Endothelial cell of umbilical vein (primary cell): ENCODE measurements at regions not wholly inside any gene's neighbourhood (a gene's known extent, or its start where the extent isn't known, plus 50 kb on each side); places are given as distances from the start of the nearest gene placed in this dataset.

Experiments used
- BruUV-seq: library from RNA; stranded (reverse); fragments of 400-500 nt; replicated peaks from 2 replicates; lab custom pipeline; 2021; lab: Mats Ljungman, UMichigan
- CTCF ChIA-PET: fragments of 300-600, 350-600 bp; sonication (Branson Sonifier 250); formaldehyde crosslinking; loops from one replicate; lab custom pipeline; 2021; ENCODE audit warnings: antibody characterized with exemption, inconsistent platforms; lab: Charles Lee
- POLR2A ChIA-PET: fragments of 300-600, 350-600 bp; sonication (Branson Sonifier 250); formaldehyde crosslinking; loops from one replicate; lab custom pipeline; 2021; ENCODE audit warnings: antibody characterized with exemption, inconsistent platforms; lab: Charles Lee
- DNase-seq: peaks from one replicate; pipeline ENCODE4 v3.0.0-alpha.2; 2011; ENCODE audit warnings: low read depth, low spot score
- FAIRE-seq: peaks from 2 replicates; lab custom pipeline; 2011; peaks lifted over from hg19 to GRCh38; lab: Jason Lieb, UNC
- H2AFZ ChIP-seq: 2 replicates; pipeline ENCODE4 v1.6.0; 2012; ENCODE audit warnings: low read depth, low read length, control low read depth, inconsistent platforms
- H3K27ac ChIP-seq: 2 replicates; pipeline ENCODE4 v1.5.1; 2011; ENCODE audit warnings: low read depth, mild to moderate bottlenecking, control low read depth, low read length, moderate library complexity; ENCODE audit not compliant: insufficient read depth
- H3K27me3 ChIP-seq, 2 experiments: 2 replicates each; pipeline versions ENCODE4 v1.6.0 to v1.6.1; 2011; ENCODE audit warnings: low read length in 2 of 2, mixed read lengths in 1 of 2; ENCODE audit not compliant: control insufficient read depth in 2 of 2, insufficient read depth in 2 of 2
- H3K36me3 ChIP-seq, 2 experiments: 2 replicates in 1 of 2; 3 replicates in 1 of 2; pipeline ENCODE4 v1.5.1; 2011; ENCODE audit warnings: low read length in 2 of 2, mild to moderate bottlenecking in 1 of 2, moderate library complexity in 1 of 2; ENCODE audit not compliant: control insufficient read depth in 2 of 2, insufficient read depth in 2 of 2; ENCODE audit errors: extremely low read depth in 1 of 2
- H3K4me1 ChIP-seq: 3 replicates; pipeline ENCODE4 v1.5.1; 2011; ENCODE audit warnings: mild to moderate bottlenecking, low read length; ENCODE audit not compliant: control insufficient read depth, insufficient read depth; ENCODE audit errors: extremely low read depth
- H3K4me2 ChIP-seq: 2 replicates; pipeline ENCODE4 v1.6.1; 2011; ENCODE audit warnings: low read length, control low read depth, mixed read lengths; ENCODE audit not compliant: insufficient read depth
- H3K4me3 ChIP-seq, 3 experiments: fragments of 200-600 bp in 1 of 3; sonication (generic), shearing (Covaris generic) in 1 of 3; replicated peaks in 1 of 3; 2 replicates each; pipeline ENCODE4 v1.5.1; 2011 to 2016; ENCODE audit warnings: control low read depth in 3 of 3, low read length in 3 of 3, mild to moderate bottlenecking in 2 of 3, inconsistent platforms in 1 of 3, low read depth in 1 of 3, moderate library complexity in 1 of 3; ENCODE audit not compliant: insufficient read depth in 1 of 3
- H3K79me2 ChIP-seq: 2 replicates; pipeline ENCODE4 v1.6.0; 2012; ENCODE audit warnings: low read length, inconsistent platforms; ENCODE audit not compliant: control insufficient read depth, insufficient read depth
- H3K9ac ChIP-seq: replicated peaks from 2 replicates; pipeline ENCODE3; 2011; ENCODE audit warnings: low read length, control low read depth; ENCODE audit not compliant: insufficient read depth; ENCODE audit errors: extremely low read depth
- H3K9me1 ChIP-seq: replicated peaks from 3 replicates; pipeline ENCODE4 v1.6.0; 2011; ENCODE audit warnings: mild to moderate bottlenecking, low read length; ENCODE audit not compliant: control insufficient read depth, insufficient read depth; ENCODE audit errors: extremely low read depth
- H3K9me3 ChIP-seq: replicated peaks from 2 replicates; pipeline ENCODE4 v1.5.1; 2012; ENCODE audit warnings: low read length, inconsistent platforms; ENCODE audit not compliant: control insufficient read depth, insufficient read depth
- H4K20me1 ChIP-seq: replicated peaks from 2 replicates; pipeline ENCODE3; 2011; ENCODE audit warnings: mild to moderate bottlenecking, low read length; ENCODE audit not compliant: control insufficient read depth, insufficient read depth; ENCODE audit errors: extremely low read depth
- CTCF ChIP-seq, 2 donors: IDR thresholded peaks; 1 replicate in 1 of 2; 2 replicates in 1 of 2; pipeline ENCODE4 v1.5.1; 2011; ENCODE audit warnings: low read length in 2 of 2, mild to moderate bottlenecking in 2 of 2, moderate library complexity in 2 of 2, control low read depth in 1 of 2, inconsistent platforms in 1 of 2, low read depth in 1 of 2; ENCODE audit not compliant: insufficient read depth in 1 of 2; ENCODE audit errors: extremely low read depth in 1 of 2
- EZH2 ChIP-seq: IDR thresholded peaks from 2 replicates; pipeline ENCODE4 v1.6.1; 2012; ENCODE audit warnings: borderline replicate concordance, low read depth, mild to moderate bottlenecking, moderate library complexity, low read length, inconsistent platforms; ENCODE audit not compliant: severe bottlenecking
- FOS ChIP-seq: IDR thresholded peaks from 2 replicates; pipeline ENCODE4 v1.6.1; 2011; ENCODE audit warnings: mild to moderate bottlenecking, low read length, moderate library complexity, borderline replicate concordance; ENCODE audit not compliant: insufficient read depth
- GATA2 ChIP-seq: IDR thresholded peaks from 2 replicates; pipeline ENCODE4 v1.7.0; 2011; ENCODE audit warnings: low read depth, mild to moderate bottlenecking, moderate library complexity, mixed read lengths, low read length; ENCODE audit not compliant: insufficient read length, insufficient read depth
- JUN ChIP-seq: IDR thresholded peaks from 2 replicates; pipeline ENCODE4 v1.6.1; 2011; ENCODE audit warnings: borderline replicate concordance, low read depth; ENCODE audit not compliant: insufficient read length, insufficient read depth
- MAX ChIP-seq: IDR thresholded peaks from 2 replicates; pipeline ENCODE4 v1.6.1; 2011; ENCODE audit not compliant: insufficient read depth, insufficient read length
- MYC ChIP-seq: IDR thresholded peaks from one replicate; pipeline ENCODE4 v1.6.1; 2011; ENCODE audit warnings: mild to moderate bottlenecking, low read depth, low read length
- POLR2A ChIP-seq: IDR thresholded peaks from 2 replicates; pipeline ENCODE4 v1.6.1; 2012; ENCODE audit warnings: low read depth, mild to moderate bottlenecking, control low read depth, low read length
- POLR2AphosphoS5 ChIP-seq: IDR thresholded peaks from 2 replicates; pipeline ENCODE4 v1.6.1; 2012; ENCODE audit warnings: low read depth, mild to moderate bottlenecking, control low read depth, low read length, moderate library complexity; ENCODE audit not compliant: insufficient read depth
- dilution Hi-C: fragments of 300-500 bp; cut with MboI; formaldehyde crosslinking; loops from one replicate; pipeline ENCODE4 v1.15.0; 2019; ENCODE audit warnings: low sequenced_read_pairs; ENCODE audit not compliant: extremely low pct_ligation_motif_present
- intact Hi-C: fragments of 100-400 bp; cut with micrococcal nuclease; formaldehyde crosslinking; loops from one replicate; pipeline ENCODE4 v1.10.0; 2022

- FAIRE-seq (no peak), DNase-seq (no peak)
- dilution Hi-C loops (no loop called here), intact Hi-C loops (no loop called here)
- Histone ChIP-seq H3K36me3 (no peaks in the 10 kb centered on the region), H3K79me2 (no peaks in the 10 kb centered on the region), H3K4me3 (no peak overlapping the region), H3K4me2 (no peak overlapping the region), H3K9me3 (no peaks in the 10 kb centered on the region), H3K27ac (no peak overlapping the region), H3K9me1 (no peaks in the 10 kb centered on the region), H3K9ac (no peak overlapping the region), H4K20me1 (no peaks in the 10 kb centered on the region), H3K27me3 (no peaks in the 10 kb centered on the region), H3K4me1 (no peaks in the 10 kb centered on the region), H2AFZ (no peak overlapping the region)
- CTCF ChIA-PET, result interaction anchor here (1.0 to 1.8 kb wide), 3 partner anchors 12 to 96 kb away, joined by 3 to 5 read pairs (median 5); no protein-coding TSS in a partner anchor
- no TSS peak for BruUV-seq
- POLR2A ChIA-PET, result no interaction called here
- no peak for TF ChIP-seq GATA2
- TF ChIP-seq CTCF (IDR thresholded peaks at IDR 0.05; ENCODE audit: extremely low read depth in 1 of 2, insufficient read depth in 1 of 2, low read depth in 1 of 2, low read length in 2 of 2), result no peak
- TF ChIP-seq MAX, result no peak
- TF ChIP-seq FOS, result no peak
- no peak for TF ChIP-seq POLR2AphosphoS5
- no peak for TF ChIP-seq EZH2
- TF ChIP-seq JUN, result no peak
- no peak for TF ChIP-seq MYC
- TF ChIP-seq POLR2A, result no peak
Observed at GRCh38 chr10:21097926-21098355, 200.8 kb upstream of the NEBL start.
